OCI-LY3 (cell line): ENCODE measurements at regions not wholly inside any gene's neighbourhood (a gene's known extent, or its start where the extent isn't known, plus 50 kb on each side); places are given as distances from the start of the nearest gene placed in this dataset.

Experiments used
- H2AFZ ChIP-seq: fragments of 200-600, 300-600 bp; shearing (Covaris generic); 2 replicates; pipeline ENCODE4 v1.6.0; 2014; ENCODE audit warnings: antibody characterized with exemption, low read depth, low read length
- H3K27ac ChIP-seq: fragments of 200-600, 300-600 bp; sonication (generic); 2 replicates; pipeline ENCODE4 v1.5.1; 2014; ENCODE audit warnings: mild to moderate bottlenecking, low read length, moderate library complexity, mixed read lengths
- H3K27me3 ChIP-seq: fragments of 200-600, 300-600 bp; sonication (generic); 2 replicates; pipeline ENCODE4 v1.6.1; 2014; ENCODE audit warnings: low read depth, low read length, mixed read lengths
- H3K36me3 ChIP-seq: fragments of 200-600, 300-600 bp; sonication (generic); replicated peaks from 2 replicates; pipeline ENCODE3; 2014; ENCODE audit warnings: low read depth, low read length, mixed read lengths
- H3K4me1 ChIP-seq: fragments of 300-600, 200-600 bp; sonication (generic); 2 replicates; pipeline ENCODE4 v1.6.1; 2014; ENCODE audit warnings: low read length, mixed read lengths
- H3K4me2 ChIP-seq: fragments of 200-600, 300-600 bp; sonication (generic); 2 replicates; pipeline ENCODE4 v1.6.1; 2014; ENCODE audit warnings: low read length, mixed read lengths
- H3K4me3 ChIP-seq: fragments of 300-600, 200-600 bp; sonication (generic); 2 replicates; pipeline ENCODE4 v1.5.1; 2014; ENCODE audit warnings: antibody characterized with exemption, mild to moderate bottlenecking, low read length, moderate library complexity
- H3K79me2 ChIP-seq: fragments of 300-600, 200-600 bp; shearing (Covaris generic); 2 replicates; pipeline ENCODE4 v1.6.1; 2014; ENCODE audit warnings: mild to moderate bottlenecking, low read length, mixed read lengths
- H3K9ac ChIP-seq: fragments of 300-600, 200-600 bp; shearing (Covaris generic); 2 replicates; pipeline ENCODE4 v1.6.0; 2014; ENCODE audit warnings: mild to moderate bottlenecking, low read length, moderate library complexity
- H3K9me3 ChIP-seq: fragments of 200-600, 300-600 bp; shearing (Covaris generic); 2 replicates; pipeline ENCODE4 v1.6.1; 2014; ENCODE audit warnings: low read length, mixed read lengths; ENCODE audit not compliant: insufficient read depth
- H4K20me1 ChIP-seq: fragments of 200-600, 300-600 bp; sonication (generic); 2 replicates; pipeline ENCODE4 v1.6.1; 2016; ENCODE audit warnings: low read length, mixed read lengths; ENCODE audit not compliant: insufficient read depth
- EZH2phosphoT487 ChIP-seq: fragments of 200-600 bp; shearing (Covaris generic); IDR thresholded peaks from 2 replicates; pipeline ENCODE4 v1.6.1; 2018; ENCODE audit warnings: antibody characterized with exemption, mixed run types, low read depth
- TF ChIP-seq, protein P1 (sequence below): fragments of 200-600, 300-600 bp; sonication (generic); IDR thresholded peaks from 2 replicates; pipeline ENCODE4 v1.5.1; 2014; ENCODE audit warnings: antibody characterized with exemption, low read length, low read depth

DNA sequence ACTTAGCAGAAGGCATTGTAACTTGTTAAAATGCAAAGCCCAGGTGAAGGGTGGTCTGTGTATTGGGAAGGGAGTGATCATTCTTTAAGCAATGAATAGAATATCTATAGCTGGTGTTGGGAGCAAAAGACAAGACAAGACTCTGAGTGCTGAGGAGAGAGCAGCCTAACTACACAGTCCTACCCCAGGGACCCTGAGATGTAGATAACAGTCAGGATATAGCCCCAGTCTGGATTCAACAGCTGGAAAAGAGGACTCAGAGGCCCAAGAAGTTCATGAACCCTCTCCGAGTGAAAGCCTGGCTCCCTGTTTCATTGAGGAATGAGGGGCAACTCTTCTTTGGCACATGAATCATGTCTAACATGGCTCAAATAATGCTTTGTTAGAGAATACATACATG, 310.7 kb upstream of the SLC14A2 start:
- H2AFZ ChIP-seq: no peak overlapping the region
- no peaks in the 10 kb centered on the region for H3K79me2 ChIP-seq
- no peak overlapping the region for H3K9ac ChIP-seq
- H3K4me3 ChIP-seq: no peak overlapping the region
- TF ChIP-seq EZH2phosphoT487: no peak
- TF ChIP-seq, protein P1, sequence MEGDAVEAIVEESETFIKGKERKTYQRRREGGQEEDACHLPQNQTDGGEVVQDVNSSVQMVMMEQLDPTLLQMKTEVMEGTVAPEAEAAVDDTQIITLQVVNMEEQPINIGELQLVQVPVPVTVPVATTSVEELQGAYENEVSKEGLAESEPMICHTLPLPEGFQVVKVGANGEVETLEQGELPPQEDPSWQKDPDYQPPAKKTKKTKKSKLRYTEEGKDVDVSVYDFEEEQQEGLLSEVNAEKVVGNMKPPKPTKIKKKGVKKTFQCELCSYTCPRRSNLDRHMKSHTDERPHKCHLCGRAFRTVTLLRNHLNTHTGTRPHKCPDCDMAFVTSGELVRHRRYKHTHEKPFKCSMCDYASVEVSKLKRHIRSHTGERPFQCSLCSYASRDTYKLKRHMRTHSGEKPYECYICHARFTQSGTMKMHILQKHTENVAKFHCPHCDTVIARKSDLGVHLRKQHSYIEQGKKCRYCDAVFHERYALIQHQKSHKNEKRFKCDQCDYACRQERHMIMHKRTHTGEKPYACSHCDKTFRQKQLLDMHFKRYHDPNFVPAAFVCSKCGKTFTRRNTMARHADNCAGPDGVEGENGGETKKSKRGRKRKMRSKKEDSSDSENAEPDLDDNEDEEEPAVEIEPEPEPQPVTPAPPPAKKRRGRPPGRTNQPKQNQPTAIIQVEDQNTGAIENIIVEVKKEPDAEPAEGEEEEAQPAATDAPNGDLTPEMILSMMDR: no peak
- H3K4me1 ChIP-seq: no peaks in the 10 kb centered on the region
- H3K27ac ChIP-seq: no peak overlapping the region
- H4K20me1 ChIP-seq: no peaks in the 10 kb centered on the region
- no peaks in the 10 kb centered on the region for H3K36me3 ChIP-seq
- no peaks in the 10 kb centered on the region for H3K9me3 ChIP-seq
- no peak overlapping the region for H3K4me2 ChIP-seq
- peaks cover 9% of the 10 kb centered on the region; the same call in 1 of the 2 replicates for H3K27me3 ChIP-seq

DNA sequence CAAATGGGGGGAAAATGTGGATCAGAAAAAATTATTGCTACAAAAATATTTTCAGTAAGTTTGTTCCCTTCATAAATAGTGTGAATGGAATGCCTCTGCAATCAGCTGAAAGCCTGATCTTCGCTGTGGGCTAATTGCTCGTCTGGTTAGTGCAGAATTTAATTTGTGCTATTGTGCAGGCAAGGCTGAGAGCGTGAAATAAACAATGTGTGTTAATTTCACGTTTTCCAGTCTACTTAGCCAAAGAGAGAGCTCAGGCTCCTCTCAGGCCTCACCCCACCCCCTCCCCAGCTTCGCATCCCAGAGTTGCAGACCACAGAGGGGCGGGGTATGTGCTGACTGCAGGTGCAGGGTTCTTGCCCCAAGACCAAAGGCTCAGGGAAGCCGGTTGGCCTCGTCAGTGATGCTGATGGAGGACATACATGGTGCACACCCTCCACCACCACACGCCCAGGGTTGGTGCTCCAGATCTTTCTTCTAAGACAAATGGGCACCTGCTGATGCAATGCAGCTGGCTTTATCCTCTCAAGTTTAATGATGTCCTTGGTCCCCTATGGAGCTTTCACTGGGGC, 302.6 kb upstream of the SLC14A2 start:
- H2AFZ ChIP-seq: no peak overlapping the region

DNA sequence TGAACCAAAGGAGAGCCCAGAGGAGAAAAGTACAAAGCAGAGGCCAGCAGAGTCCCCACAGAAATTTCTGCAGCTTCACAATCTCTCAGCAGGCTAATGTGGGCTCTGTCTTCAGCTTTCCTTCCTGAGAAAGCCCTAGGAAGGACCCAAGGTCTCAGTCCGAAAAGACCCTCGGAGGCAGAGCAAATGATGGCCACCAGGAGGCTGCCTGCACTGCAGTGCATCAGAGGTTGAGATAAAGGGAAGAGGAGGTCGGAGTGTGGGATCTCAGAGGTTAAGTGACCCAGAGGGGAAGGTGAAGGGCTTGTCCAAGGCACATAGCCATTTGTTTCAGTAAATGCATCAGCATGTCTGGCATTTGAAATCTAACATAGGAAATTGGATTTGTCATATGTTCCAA, 299.1 kb upstream of the SLC14A2 start:
- Histone ChIP-seq H3K4me3 (no peak overlapping the region), H3K9ac (no peak overlapping the region), H3K9me3 (no peaks in the 10 kb centered on the region), H2AFZ (no peak overlapping the region), H3K4me2 (no peak overlapping the region), H4K20me1 (no peaks in the 10 kb centered on the region), H3K79me2 (no peaks in the 10 kb centered on the region), H3K27me3 (peaks cover 27% of the 10 kb centered on the region), H3K4me1 (no peaks in the 10 kb centered on the region), H3K27ac (no peak overlapping the region), H3K36me3 (no peaks in the 10 kb centered on the region)
- no peak for TF ChIP-seq EZH2phosphoT487
- TF ChIP-seq, protein P1: peak; percentile 23; the same call in 1 of the 2 replicates

More for the DNA sequence above, 302.6 kb upstream of the SLC14A2 start:
- Histone ChIP-seq H3K4me1 (no peaks in the 10 kb centered on the region), H3K9me3 (no peaks in the 10 kb centered on the region), H3K36me3 (no peaks in the 10 kb centered on the region), H3K27me3 (peaks cover 31% of the 10 kb centered on the region), H4K20me1 (no peaks in the 10 kb centered on the region), H3K9ac (no peak overlapping the region), H3K4me3 (no peak overlapping the region), H3K27ac (no peak overlapping the region), H3K4me2 (no peak overlapping the region), H3K79me2 (no peaks in the 10 kb centered on the region)
- no peak for TF ChIP-seq EZH2phosphoT487
- TF ChIP-seq, protein P1: no peak

DNA sequence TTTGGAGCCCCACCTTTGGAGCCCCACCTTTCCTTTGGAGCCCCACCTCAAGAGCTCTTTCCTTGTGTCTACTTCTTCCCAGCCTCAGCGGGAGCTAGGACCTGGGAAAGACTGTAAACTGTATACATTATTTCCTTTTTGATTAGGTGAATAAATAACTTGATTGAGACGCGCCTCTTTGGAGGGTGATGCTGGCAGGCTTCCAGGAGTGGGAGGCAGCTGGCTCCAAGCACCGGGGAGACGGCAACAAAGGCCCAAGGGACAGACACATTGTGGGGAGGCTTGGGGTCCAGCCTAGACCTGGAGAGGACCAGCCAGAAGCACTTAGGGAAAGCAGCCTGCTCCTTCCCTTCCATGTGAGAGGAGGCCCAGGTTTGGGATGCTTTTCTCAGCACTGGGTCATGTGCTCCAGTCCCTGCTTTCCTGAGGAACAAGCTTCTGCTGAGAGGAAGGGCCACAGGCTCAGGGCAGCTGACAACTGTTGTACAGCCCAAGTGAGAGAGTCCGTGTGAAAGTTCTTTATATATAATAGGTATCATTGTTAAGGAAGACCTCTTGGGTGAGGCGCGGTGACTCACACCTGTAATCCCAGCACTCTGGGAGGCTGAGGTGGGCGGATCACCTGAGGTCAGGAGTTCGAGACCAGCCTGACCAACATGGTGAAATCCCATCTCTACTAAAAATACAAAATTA, 297.2 kb upstream of the SLC14A2 start:
- Histone ChIP-seq H3K4me3 (no peak overlapping the region), H3K9me3 (no peaks in the 10 kb centered on the region), H3K27me3 (peaks cover 41% of the 10 kb centered on the region), H2AFZ (no peak overlapping the region), H3K4me1 (no peaks in the 10 kb centered on the region), H4K20me1 (no peaks in the 10 kb centered on the region), H3K27ac (no peak overlapping the region), H3K9ac (no peak overlapping the region), H3K79me2 (no peaks in the 10 kb centered on the region), H3K4me2 (no peak overlapping the region), H3K36me3 (no peaks in the 10 kb centered on the region)
- TF ChIP-seq, protein P1: no peak
- TF ChIP-seq EZH2phosphoT487: no peak
